Tibial nerve (tissue), 3 donors: ENCODE measurements at regions not wholly inside any gene's neighbourhood (a gene's known extent, or its start where the extent isn't known, plus 50 kb on each side); places are given as distances from the start of the nearest gene placed in this dataset.

Source experiments
- CTCF ChIP-seq, 5 experiments: fragments of 200-600 bp in 3 of 5; fragments of 450-650 bp in 2 of 5; sonication (generic) in 3 of 5; IDR thresholded peaks; one replicate each; pipeline ENCODE4 v1.5.1; 2016 to 2019; ENCODE audit warnings: antibody characterized with exemption in 5 of 5, mild to moderate bottlenecking in 3 of 5, moderate library complexity in 2 of 5
- POLR2A ChIP-seq, 2 donors: fragments of 450-650 bp; IDR thresholded peaks; one replicate each; pipeline ENCODE4 v1.6.1; 2017; ENCODE audit warnings: antibody characterized with exemption in 2 of 2, mild to moderate bottlenecking in 2 of 2, moderate library complexity in 2 of 2

GRCh38 chr3:82973791-82974190 lies 1212.3 kb upstream of the GBE1 start:
- TF ChIP-seq CTCF (IDR thresholded peaks at IDR 0.05): no peak
- TF ChIP-seq POLR2A (IDR thresholded peaks at IDR 0.05): no peak
